KMS-11 (cell line): ENCODE measurements at regions not wholly inside any gene's neighbourhood (a gene's known extent, or its start where the extent isn't known, plus 50 kb on each side); places are given as distances from the start of the nearest gene placed in this dataset.
"Not testable (repeated sequence)": the region's sequence is repeated elsewhere in the genome, so short reads cannot be mapped to it uniquely, and the experiment has no call there.

Source experiments
- H2AFZ ChIP-seq: fragments of 200-600 bp; sonication (generic); 2 replicates; pipeline ENCODE4 v1.6.1; 2016; ENCODE audit warnings: antibody characterized with exemption, mixed run types, low read depth
- H3K27ac ChIP-seq: fragments of 200-600 bp; sonication (generic); 2 replicates; pipeline ENCODE4 v1.6.1; 2016; ENCODE audit warnings: mild to moderate bottlenecking, mixed run types
- H3K27me3 ChIP-seq: fragments of 200-600 bp; sonication (generic); 2 replicates; pipeline ENCODE4 v1.6.1; 2017; ENCODE audit warnings: mild to moderate bottlenecking, low read depth, mixed run types, moderate library complexity; ENCODE audit not compliant: insufficient read depth
- H3K36me3 ChIP-seq: fragments of 200-600 bp; sonication (generic); 2 replicates; pipeline ENCODE4 v1.6.1; 2017; ENCODE audit warnings: mild to moderate bottlenecking, mixed run types; ENCODE audit not compliant: insufficient read depth
- H3K4me1 ChIP-seq: fragments of 200-600 bp; sonication (generic); 2 replicates; pipeline ENCODE4 v1.6.1; 2016; ENCODE audit warnings: mild to moderate bottlenecking, low read depth, mixed run types; ENCODE audit not compliant: poor library complexity, severe bottlenecking
- H3K4me2 ChIP-seq: fragments of 200-600 bp; sonication (generic); 2 replicates; pipeline ENCODE4 v1.7.0; 2016; ENCODE audit warnings: mild to moderate bottlenecking, mixed run types
- H3K4me3 ChIP-seq: fragments of 200-600 bp; sonication (generic); IDR thresholded peaks from 2 replicates; pipeline ENCODE4 v1.6.1; 2017; ENCODE audit warnings: low read depth, low read length, mixed read lengths; ENCODE audit not compliant: insufficient read depth
- H3K79me2 ChIP-seq: fragments of 200-600 bp; sonication (generic); 2 replicates; pipeline ENCODE4 v1.6.1; 2016; ENCODE audit warnings: low read depth, mixed run types; ENCODE audit not compliant: insufficient read depth
- H3K9ac ChIP-seq: fragments of 200-600 bp; sonication (generic); 2 replicates; pipeline ENCODE4 v1.6.1; 2016; ENCODE audit warnings: mild to moderate bottlenecking, mixed run types
- H4K20me1 ChIP-seq: fragments of 200-600 bp; sonication (generic); 2 replicates; pipeline ENCODE4 v1.6.1; 2016; ENCODE audit warnings: mild to moderate bottlenecking, mixed run types; ENCODE audit not compliant: insufficient read depth
- CTCF ChIP-seq: fragments of 200-600 bp; sonication (generic); conservative IDR thresholded peaks from 2 replicates; pipeline ENCODE4 v1.6.1; 2017; ENCODE audit warnings: low read depth, mild to moderate bottlenecking, antibody characterized with exemption, low read length, moderate library complexity, mixed read lengths

GRCh38 chr13:78540058-78540457 lies 63.3 kb downstream of the POU4F1 start:
- H3K4me3 ChIP-seq: no peak overlapping the region
- no peaks in the 10 kb centered on the region for H3K36me3 ChIP-seq
- no peak overlapping the region for H2AFZ ChIP-seq
- no peaks in the 10 kb centered on the region for H3K4me1 ChIP-seq
- H3K4me2 ChIP-seq: no peak overlapping the region
- H3K9ac ChIP-seq: no peak overlapping the region
- H4K20me1 ChIP-seq: no peaks in the 10 kb centered on the region
- no peaks in the 10 kb centered on the region for H3K27me3 ChIP-seq
- H3K79me2 ChIP-seq: no peaks in the 10 kb centered on the region
- no peak for TF ChIP-seq CTCF
- H3K27ac ChIP-seq: no peak overlapping the region

DNA sequence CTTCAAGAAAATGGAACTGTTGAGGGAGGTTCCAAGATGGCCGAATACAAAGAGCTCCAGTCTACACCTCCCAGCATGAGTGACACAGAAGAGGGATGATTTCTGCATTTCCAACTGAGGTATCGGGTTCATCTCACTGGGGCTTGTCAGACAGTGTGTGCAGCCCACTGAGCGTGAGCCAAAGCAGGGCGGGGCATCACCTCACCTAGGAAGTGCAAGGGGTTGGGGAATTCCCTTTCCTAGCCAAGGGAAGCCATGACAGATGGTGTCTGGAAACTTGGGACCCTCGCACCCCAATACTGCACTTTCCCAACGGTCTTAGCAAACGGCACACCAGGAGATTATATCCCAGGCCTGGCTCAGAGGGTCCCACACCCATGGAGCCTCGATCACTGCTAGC lies 77.3 kb downstream of the POU4F1 start:
- not testable (repeated sequence) for H3K4me3 ChIP-seq, H3K36me3 ChIP-seq, H3K4me1 ChIP-seq, H2AFZ ChIP-seq, H3K9ac ChIP-seq, H3K27ac ChIP-seq, H3K27me3 ChIP-seq, H4K20me1 ChIP-seq, H3K4me2 ChIP-seq, H3K79me2 ChIP-seq

DNA sequence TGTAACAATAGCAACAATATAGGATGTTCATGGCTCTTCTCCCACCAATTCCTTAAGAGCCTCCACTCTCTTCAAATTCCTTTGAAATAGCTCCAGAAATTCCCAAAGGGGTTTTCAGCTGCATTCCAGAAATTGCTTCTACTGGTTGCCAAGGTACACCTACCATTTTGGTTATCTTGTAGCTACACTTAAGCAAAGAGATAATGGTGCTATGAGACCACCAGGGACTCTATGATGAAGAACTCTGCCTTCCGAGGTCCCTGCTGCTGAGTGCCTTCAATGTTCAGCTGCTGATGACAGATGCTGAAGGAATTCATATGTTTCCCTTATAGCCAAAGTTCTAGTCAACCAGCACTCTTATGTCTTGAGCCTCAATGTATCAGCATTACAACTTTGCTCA lies 78.4 kb downstream of the POU4F1 start:
- TF ChIP-seq CTCF: no peak
- H3K4me2 ChIP-seq: no peak overlapping the region
- no peaks in the 10 kb centered on the region for H3K27me3 ChIP-seq
- H3K4me1 ChIP-seq: no peaks in the 10 kb centered on the region
- H3K9ac ChIP-seq: no peak overlapping the region
- H2AFZ ChIP-seq: no peak overlapping the region
- H3K36me3 ChIP-seq: no peaks in the 10 kb centered on the region
- no peaks in the 10 kb centered on the region for H3K79me2 ChIP-seq
- no peak overlapping the region for H3K27ac ChIP-seq
- H4K20me1 ChIP-seq: no peaks in the 10 kb centered on the region
- no peak overlapping the region for H3K4me3 ChIP-seq

DNA sequence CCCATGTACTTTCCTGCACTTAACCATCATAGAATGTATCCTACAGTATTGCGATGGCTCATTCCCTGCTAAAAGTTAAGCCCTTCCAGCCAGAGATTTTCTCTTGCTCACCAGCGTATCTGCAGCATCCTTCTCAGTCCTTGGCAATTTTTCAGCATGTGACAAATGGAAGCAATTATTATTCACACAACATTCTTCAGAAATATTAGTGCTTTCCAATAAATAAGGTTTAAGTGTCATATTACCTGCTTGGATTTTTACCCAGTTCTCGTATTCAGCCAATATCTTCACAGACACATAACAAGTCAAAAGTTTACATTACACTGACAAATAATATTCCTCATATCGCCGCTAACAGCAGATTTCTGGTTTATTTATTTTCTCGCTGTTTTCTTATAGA lies 82.3 kb downstream of the POU4F1 start:
- Histone ChIP-seq H3K4me2 (no peak overlapping the region), H3K4me1 (no peaks in the 10 kb centered on the region), H3K27ac (no peak overlapping the region), H3K4me3 (no peak overlapping the region), H4K20me1 (no peaks in the 10 kb centered on the region), H2AFZ (no peak overlapping the region), H3K27me3 (no peaks in the 10 kb centered on the region), H3K79me2 (no peaks in the 10 kb centered on the region), H3K9ac (no peak overlapping the region), H3K36me3 (no peaks in the 10 kb centered on the region)
- no peak for TF ChIP-seq CTCF

DNA sequence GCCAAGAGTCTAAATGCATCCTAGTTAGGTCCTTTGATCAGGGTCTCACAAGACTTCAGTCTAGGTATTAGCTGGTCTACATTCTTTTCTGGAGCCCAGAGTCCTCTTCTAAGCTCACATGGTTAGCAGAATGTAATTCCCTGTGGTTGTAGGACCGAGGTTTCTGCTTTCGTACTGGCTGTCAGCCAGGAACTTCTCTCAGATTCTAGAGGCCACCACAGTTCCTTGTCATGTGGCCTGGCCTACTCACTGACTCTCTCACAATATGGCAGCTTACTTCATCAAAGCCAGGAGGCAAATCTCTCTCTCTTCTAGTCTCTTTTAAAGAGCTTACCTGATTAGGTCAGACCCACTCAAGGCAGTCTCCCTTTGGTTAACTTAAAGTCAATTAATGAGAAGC lies 82.9 kb downstream of the POU4F1 start:
- no peaks in the 10 kb centered on the region for H4K20me1 ChIP-seq

GRCh38 chr13:78518482-78518881 lies 84.9 kb downstream of the POU4F1 start:
- not testable (repeated sequence) for H3K27me3 ChIP-seq, H4K20me1 ChIP-seq, H3K36me3 ChIP-seq, H3K9ac ChIP-seq, H3K4me3 ChIP-seq, H3K4me2 ChIP-seq, H2AFZ ChIP-seq, H3K4me1 ChIP-seq, H3K79me2 ChIP-seq, H3K27ac ChIP-seq

More for the DNA sequence above, 82.9 kb downstream of the POU4F1 start:
- no peaks in the 10 kb centered on the region for H3K79me2 ChIP-seq
- H3K27ac ChIP-seq: no peak overlapping the region
- H3K9ac ChIP-seq: no peak overlapping the region
- H3K4me3 ChIP-seq: no peak overlapping the region
- no peak overlapping the region for H3K4me2 ChIP-seq
- H3K4me1 ChIP-seq: no peaks in the 10 kb centered on the region
- no peak overlapping the region for H2AFZ ChIP-seq
- TF ChIP-seq CTCF: no peak
- H3K36me3 ChIP-seq: no peaks in the 10 kb centered on the region
- no peaks in the 10 kb centered on the region for H3K27me3 ChIP-seq
